ENCODE measurements at regions not wholly inside any gene's neighbourhood (a gene's known extent, or its start where the extent isn't known, plus 50 kb on each side); places are given as distances from the start of the nearest gene placed in this dataset.

DNA sequence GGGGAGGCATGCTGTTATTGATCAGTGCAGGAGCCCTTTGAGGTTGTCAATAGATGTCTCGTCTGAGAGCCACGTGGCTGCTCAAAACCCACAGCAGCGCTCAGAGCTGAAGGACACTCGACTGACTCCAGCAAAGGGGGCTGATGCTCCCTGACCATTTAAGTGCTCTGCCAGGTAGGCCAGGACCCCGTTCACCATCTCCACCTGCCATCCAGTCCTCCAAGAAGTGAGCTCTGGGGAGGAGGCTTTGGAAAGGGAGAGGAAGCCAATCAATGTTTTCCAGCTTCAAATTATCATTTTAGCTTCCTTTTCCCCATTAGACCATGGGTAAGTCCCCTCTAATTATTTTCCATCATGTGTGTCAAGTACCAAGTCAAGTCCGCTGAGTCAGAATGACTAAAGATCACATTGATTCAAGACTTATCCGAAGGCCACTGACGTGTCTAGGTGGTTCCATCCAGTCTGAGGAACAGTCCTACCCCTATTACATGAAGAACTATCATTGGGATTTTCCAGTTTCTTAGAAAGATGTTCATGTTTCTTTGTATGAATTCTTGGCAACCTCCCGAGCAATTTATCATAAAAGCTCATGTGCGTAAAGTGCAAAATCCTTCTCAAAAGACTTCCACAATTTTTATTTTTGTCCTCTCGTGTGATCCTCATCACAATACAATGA lies 302.6 kb upstream of the LYZL1 start:
- Histone ChIP-seq H3K9ac (ENCODE audit: insufficient read depth, low read length) (no peak overlapping the region), H2AFZ (ENCODE audit: low read length) (no peak overlapping the region), H3K4me2 (ENCODE audit: extremely low read depth, insufficient read depth, low read length) (no peak overlapping the region), H3K27me3 (ENCODE audit: control insufficient read depth, insufficient read depth, low read length) (peaks cover 3% of the 10 kb centered on the region), H3K9me3 (ENCODE audit: control insufficient read depth, insufficient read depth, low read depth, low read length) (no peaks in the 10 kb centered on the region), H4K20me1 (ENCODE audit: control insufficient read depth, extremely low read depth, insufficient read depth, low read length) (no peaks in the 10 kb centered on the region), H3K4me1 (ENCODE audit: control insufficient read depth, extremely low read depth, insufficient read depth, low read length) (peaks cover 7% of the 10 kb centered on the region), H3K4me3 (replicated peaks in 1 of 4; ENCODE audit: control extremely low read depth in 1 of 4, insufficient read depth in 1 of 4, low read depth in 3 of 4, low read length in 4 of 4) (no peak overlapping the region), H3K79me2 (ENCODE audit: control insufficient read depth, insufficient read depth, low read length) (no peaks in the 10 kb centered on the region), H3K27ac (ENCODE audit: insufficient read depth, low read length) (no peak overlapping the region), H3K36me3 (ENCODE audit: control insufficient read depth, insufficient read depth, low read length) (no peaks in the 10 kb centered on the region)
- DNase-seq (ENCODE audit: low read depth in 2 of 2) = peak; percentile 17 to 83
- no peak for TF ChIP-seq EZH2 (IDR thresholded peaks at IDR 0.05; ENCODE audit: low read length, missing control alignments)
- TF ChIP-seq, protein P1, sequence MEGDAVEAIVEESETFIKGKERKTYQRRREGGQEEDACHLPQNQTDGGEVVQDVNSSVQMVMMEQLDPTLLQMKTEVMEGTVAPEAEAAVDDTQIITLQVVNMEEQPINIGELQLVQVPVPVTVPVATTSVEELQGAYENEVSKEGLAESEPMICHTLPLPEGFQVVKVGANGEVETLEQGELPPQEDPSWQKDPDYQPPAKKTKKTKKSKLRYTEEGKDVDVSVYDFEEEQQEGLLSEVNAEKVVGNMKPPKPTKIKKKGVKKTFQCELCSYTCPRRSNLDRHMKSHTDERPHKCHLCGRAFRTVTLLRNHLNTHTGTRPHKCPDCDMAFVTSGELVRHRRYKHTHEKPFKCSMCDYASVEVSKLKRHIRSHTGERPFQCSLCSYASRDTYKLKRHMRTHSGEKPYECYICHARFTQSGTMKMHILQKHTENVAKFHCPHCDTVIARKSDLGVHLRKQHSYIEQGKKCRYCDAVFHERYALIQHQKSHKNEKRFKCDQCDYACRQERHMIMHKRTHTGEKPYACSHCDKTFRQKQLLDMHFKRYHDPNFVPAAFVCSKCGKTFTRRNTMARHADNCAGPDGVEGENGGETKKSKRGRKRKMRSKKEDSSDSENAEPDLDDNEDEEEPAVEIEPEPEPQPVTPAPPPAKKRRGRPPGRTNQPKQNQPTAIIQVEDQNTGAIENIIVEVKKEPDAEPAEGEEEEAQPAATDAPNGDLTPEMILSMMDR (conservative IDR thresholded peaks at IDR 0.05 in 1 of 2, IDR thresholded peaks at IDR 0.05 in 1 of 2; ENCODE audit: low read depth in 1 of 2, low read length in 2 of 2) = no peak

DNA sequence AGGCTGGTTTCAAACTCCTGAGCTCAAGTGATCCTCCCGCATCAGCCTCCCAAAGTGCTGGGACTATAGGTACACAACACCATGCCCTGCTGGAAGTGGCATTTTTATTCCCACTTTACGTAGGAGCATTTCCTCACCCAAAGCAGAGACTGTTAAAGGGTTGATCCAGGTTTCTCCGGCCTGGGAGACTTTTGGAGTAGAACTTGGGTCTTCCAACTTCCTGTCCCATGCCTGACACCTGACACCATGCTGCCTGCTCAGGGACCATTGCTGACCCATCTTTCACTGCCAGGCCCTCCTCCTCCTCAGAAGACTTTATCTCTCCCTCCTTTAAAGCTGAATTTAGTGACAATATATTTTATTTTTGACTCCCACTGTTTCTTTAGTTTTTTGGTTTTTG lies 302.0 kb upstream of the LYZL1 start:
- Histone ChIP-seq H4K20me1 (ENCODE audit: control insufficient read depth, extremely low read depth, insufficient read depth, low read length) (no peaks in the 10 kb centered on the region), H3K4me2 (ENCODE audit: extremely low read depth, insufficient read depth, low read length) (no peak overlapping the region), H2AFZ (ENCODE audit: low read length) (no peak overlapping the region), H3K4me3 (replicated peaks in 1 of 4; ENCODE audit: control extremely low read depth in 1 of 4, insufficient read depth in 1 of 4, low read depth in 3 of 4, low read length in 4 of 4) (no peak overlapping the region), H3K36me3 (ENCODE audit: control insufficient read depth, insufficient read depth, low read length) (no peaks in the 10 kb centered on the region), H3K27ac (ENCODE audit: insufficient read depth, low read length) (no peak overlapping the region), H3K9me3 (ENCODE audit: control insufficient read depth, insufficient read depth, low read depth, low read length) (no peaks in the 10 kb centered on the region), H3K79me2 (ENCODE audit: control insufficient read depth, insufficient read depth, low read length) (no peaks in the 10 kb centered on the region), H3K9ac (ENCODE audit: insufficient read depth, low read length) (no peak overlapping the region), H3K4me1 (ENCODE audit: control insufficient read depth, extremely low read depth, insufficient read depth, low read length) (peaks cover 7% of the 10 kb centered on the region), H3K27me3 (ENCODE audit: control insufficient read depth, insufficient read depth, low read length) (peaks cover 3% of the 10 kb centered on the region)
- TF ChIP-seq, protein P1 (conservative IDR thresholded peaks at IDR 0.05 in 1 of 2, IDR thresholded peaks at IDR 0.05 in 1 of 2; ENCODE audit: low read depth in 1 of 2, low read length in 2 of 2) = no peak
- no peak for TF ChIP-seq EZH2 (IDR thresholded peaks at IDR 0.05; ENCODE audit: low read length, missing control alignments)
- no peak for DNase-seq (ENCODE audit: low read depth in 2 of 2)

DNA sequence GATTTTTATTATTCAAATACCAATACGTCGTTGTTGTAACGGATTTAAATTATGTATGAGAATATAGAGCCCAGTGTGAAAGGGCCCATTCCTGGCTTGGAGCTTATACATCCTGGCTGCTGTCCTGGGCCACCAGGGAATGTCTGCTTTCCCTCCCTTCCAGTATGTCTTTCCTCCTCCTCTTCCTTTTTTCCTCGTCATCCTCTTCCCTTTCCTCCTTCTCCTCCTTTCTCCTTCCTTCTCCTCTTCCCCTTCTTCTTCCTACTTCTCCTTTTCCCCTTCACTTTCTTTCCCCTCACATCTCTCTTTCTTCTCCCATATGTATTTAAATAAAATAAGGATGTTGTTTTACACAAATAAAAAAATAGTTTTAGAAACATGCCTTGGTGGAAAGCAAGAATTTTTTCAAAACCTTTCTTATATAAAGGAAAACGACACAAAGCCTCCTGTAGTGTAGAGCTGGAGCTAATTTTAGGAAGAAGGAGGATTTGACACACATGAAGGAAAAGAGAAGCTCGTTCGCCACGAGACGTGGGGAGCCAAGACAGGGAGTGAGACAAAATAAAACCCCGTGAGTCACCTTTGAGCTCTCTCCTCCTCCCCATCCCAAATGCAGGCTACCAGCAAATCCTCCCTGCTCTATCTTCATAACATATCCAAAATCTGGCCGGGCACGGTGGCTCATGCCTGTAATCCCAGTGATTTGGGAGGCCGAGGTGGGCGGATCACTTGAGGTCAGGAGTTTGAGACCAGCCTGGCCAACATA lies 301.1 kb upstream of the LYZL1 start:
- no peaks in the 10 kb centered on the region for H3K79me2 ChIP-seq (ENCODE audit: control insufficient read depth, insufficient read depth, low read length)
- no peaks in the 10 kb centered on the region for H4K20me1 ChIP-seq (ENCODE audit: control insufficient read depth, extremely low read depth, insufficient read depth, low read length)
- H3K9ac ChIP-seq (ENCODE audit: insufficient read depth, low read length) = no peak overlapping the region
- H3K4me3 ChIP-seq (replicated peaks in 1 of 4; ENCODE audit: control extremely low read depth in 1 of 4, insufficient read depth in 1 of 4, low read depth in 3 of 4, low read length in 4 of 4) = no peak overlapping the region
- H3K4me1 ChIP-seq (ENCODE audit: control insufficient read depth, extremely low read depth, insufficient read depth, low read length) = peaks cover 11% of the 10 kb centered on the region
- TF ChIP-seq, protein P1 (conservative IDR thresholded peaks at IDR 0.05 in 1 of 2, IDR thresholded peaks at IDR 0.05 in 1 of 2; ENCODE audit: low read depth in 1 of 2, low read length in 2 of 2) = no peak
- TF ChIP-seq EZH2 (IDR thresholded peaks at IDR 0.05; ENCODE audit: low read length, missing control alignments) = no peak
- H3K27me3 ChIP-seq (ENCODE audit: control insufficient read depth, insufficient read depth, low read length) = peaks cover 2% of the 10 kb centered on the region
- H3K9me3 ChIP-seq (ENCODE audit: control insufficient read depth, insufficient read depth, low read depth, low read length) = no peaks in the 10 kb centered on the region
- H3K4me2 ChIP-seq (ENCODE audit: extremely low read depth, insufficient read depth, low read length) = no peak overlapping the region
- no peaks in the 10 kb centered on the region for H3K36me3 ChIP-seq (ENCODE audit: control insufficient read depth, insufficient read depth, low read length)
- DNase-seq (ENCODE audit: low read depth in 2 of 2) = no peak
- H2AFZ ChIP-seq (ENCODE audit: low read length) = no peak overlapping the region
- no peak overlapping the region for H3K27ac ChIP-seq (ENCODE audit: insufficient read depth, low read length)

Data from fibroblast of lung (primary cell).